GM18519 (cell line): ENCODE measurements at regions not wholly inside any gene's neighbourhood (a gene's known extent, or its start where the extent isn't known, plus 50 kb on each side); places are given as distances from the start of the nearest gene placed in this dataset.
A peak's percentile ranks its signal among the peaks of the same experiment; 100 is the strongest.

ENCODE experiments used
- ATAC-seq: cut with Tn5 transposase; IDR thresholded peaks from one replicate; pipeline ENCODE4 v1.9.1; 2021; ENCODE audit warnings: mild to moderate bottlenecking, moderate library complexity; ENCODE audit not compliant: unreplicated experiment, low FRiP score

- ATAC-seq: no peak
Observed at GRCh38 chr6:71509191-71510005, 220.8 kb downstream of the OGFRL1 start.

- ATAC-seq: peak; percentile 75
Observed at GRCh38 chr6:71510057-71510713, 221.6 kb downstream of the OGFRL1 start.

GRCh38 chr6:71510856-71511255, 222.2 kb downstream of the OGFRL1 start:
- no peak for ATAC-seq

- no peak for ATAC-seq
Observed at GRCh38 chr6:71512256-71512655, 223.6 kb downstream of the OGFRL1 start.

- no peak for ATAC-seq
Observed at GRCh38 chr6:71513036-71513435, 224.4 kb downstream of the OGFRL1 start.

- ATAC-seq: no peak
Observed at GRCh38 chr6:71523548-71523947, 234.9 kb downstream of the OGFRL1 start.

GRCh38 chr6:71524201-71524600, 235.6 kb downstream of the OGFRL1 start:
- no peak for ATAC-seq

- no peak for ATAC-seq
Observed at GRCh38 chr6:71527886-71528285, 239.3 kb downstream of the OGFRL1 start.

- no peak for ATAC-seq
Observed at GRCh38 chr6:71529026-71529425, 240.4 kb downstream of the OGFRL1 start.

- ATAC-seq: no peak
Observed at GRCh38 chr6:71529769-71530168, 241.2 kb downstream of the OGFRL1 start.

GRCh38 chr6:71531006-71531405, 242.4 kb downstream of the OGFRL1 start:
- ATAC-seq: no peak

- ATAC-seq: no peak
Observed at GRCh38 chr6:71531841-71532240, 243.2 kb downstream of the OGFRL1 start.

- no peak for ATAC-seq
Observed at GRCh38 chr6:71533939-71534379, 245.3 kb downstream of the OGFRL1 start.

GRCh38 chr6:71534921-71535320, 246.3 kb downstream of the OGFRL1 start:
- ATAC-seq: no peak

GRCh38 chr6:71537717-71538116, 249.1 kb downstream of the OGFRL1 start:
- no peak for ATAC-seq

- ATAC-seq: no peak
Observed at GRCh38 chr6:71544028-71544427, 255.4 kb downstream of the OGFRL1 start.

- no peak for ATAC-seq
Observed at GRCh38 chr6:71544906-71545305, 256.3 kb downstream of the OGFRL1 start.

- ATAC-seq: no peak
Observed at GRCh38 chr6:71545905-71546304, 257.3 kb downstream of the OGFRL1 start.

GRCh38 chr6:71551798-71552197, 263.2 kb downstream of the OGFRL1 start:
- ATAC-seq: no peak

- no peak for ATAC-seq
Observed at GRCh38 chr6:71556141-71556540, 267.5 kb downstream of the OGFRL1 start.

GRCh38 chr6:71558974-71559373, 270.4 kb downstream of the OGFRL1 start:
- ATAC-seq: no peak

GRCh38 chr6:71567562-71567961, 279.0 kb downstream of the OGFRL1 start:
- ATAC-seq: no peak
